Stomach (tissue), 8 donors: ENCODE measurements at regions not wholly inside any gene's neighbourhood (a gene's known extent, or its start where the extent isn't known, plus 50 kb on each side); places are given as distances from the start of the nearest gene placed in this dataset.

ENCODE experiments used
- DNase-seq, 2 donors: peaks; one replicate each; pipeline versions ENCODE4 v3.0.0 to v3.0.0-alpha.2; 2013 to 2019
- H3K27ac ChIP-seq, 5 donors: fragments of 200-600 bp in 4 of 5; sonication (generic) in 4 of 5; one replicate each; pipeline ENCODE4 v1.5.1; 2013 to 2019; ENCODE audit warnings: mild to moderate bottlenecking in 1 of 5, moderate library complexity in 1 of 5
- H3K27me3 ChIP-seq, 3 donors: fragments of 200-600 bp; sonication (generic); one replicate each; pipeline ENCODE4 v1.5.1; 2017 to 2019; ENCODE audit warnings: mixed run types in 1 of 3
- H3K36me3 ChIP-seq, 4 donors: fragments of 200-600 bp; sonication (generic); 1 replicate in 3 of 4; 2 replicates in 1 of 4; pipeline ENCODE4 v1.5.1; 2016 to 2019
- H3K4me1 ChIP-seq, 4 donors: fragments of 200-600 bp; sonication (generic); one replicate each; pipeline ENCODE4 v1.5.1; 2016 to 2019
- H3K4me3 ChIP-seq, 4 donors: fragments of 200-600 bp; sonication (generic) in 3 of 4; one replicate each; pipeline ENCODE4 v1.5.1; 2016 to 2019; ENCODE audit warnings: mild to moderate bottlenecking in 1 of 4
- H3K9me3 ChIP-seq, 4 donors: fragments of 200-600 bp; sonication (generic); one replicate each; pipeline ENCODE4 v1.5.1; 2016 to 2019
- CTCF ChIP-seq, 7 experiments: fragments of 450-650 bp in 4 of 7; fragments of 200-600 bp in 3 of 7; sonication (generic) in 3 of 7; IDR thresholded peaks; one replicate each; pipeline ENCODE4 v1.5.1; 2016 to 2019; ENCODE audit warnings: antibody characterized with exemption in 7 of 7, control low read depth in 2 of 7, mild to moderate bottlenecking in 1 of 7
- EP300 ChIP-seq: sonication (generic); formaldehyde crosslinking; IDR thresholded peaks from one replicate; pipeline ENCODE4 v1.6.1; 2017; ENCODE audit warnings: antibody characterized with exemption
- POLR2A ChIP-seq, 4 donors: fragments of 450-650 bp; IDR thresholded peaks; one replicate each; pipeline ENCODE4 v1.6.1; 2016; ENCODE audit warnings: antibody characterized with exemption in 4 of 4, control low read depth in 2 of 4, mild to moderate bottlenecking in 1 of 4, moderate library complexity in 1 of 4
- POLR2AphosphoS5 ChIP-seq, 3 donors: sonication (generic); formaldehyde crosslinking; IDR thresholded peaks; one replicate each; pipeline ENCODE4 v1.6.1; 2016; ENCODE audit warnings: antibody characterized with exemption in 3 of 3
- WGBS, 5 donors: extraction: QIAGEN DNeasy Blood & Tissue Kit in 3 of 5; methylation state at CpG; one replicate each; pipeline versions ENCODE4 v1.1.5 to v1.1.7; 2013 to 2018; 5-methylcytosine and 5-hydroxymethylcytosine counted together
- intact Hi-C: fragments of 100-400 bp; cut with DNase I; formaldehyde crosslinking; loops from one replicate; pipeline ENCODE4 v1.15.1; 2023; ENCODE audit warnings: low total_unique reads
- donor health status: healthy with polysubstance abuse.
- donor health status: Bipolar disorder and iron deficiency.
- donor health status: healthy.

DNA sequence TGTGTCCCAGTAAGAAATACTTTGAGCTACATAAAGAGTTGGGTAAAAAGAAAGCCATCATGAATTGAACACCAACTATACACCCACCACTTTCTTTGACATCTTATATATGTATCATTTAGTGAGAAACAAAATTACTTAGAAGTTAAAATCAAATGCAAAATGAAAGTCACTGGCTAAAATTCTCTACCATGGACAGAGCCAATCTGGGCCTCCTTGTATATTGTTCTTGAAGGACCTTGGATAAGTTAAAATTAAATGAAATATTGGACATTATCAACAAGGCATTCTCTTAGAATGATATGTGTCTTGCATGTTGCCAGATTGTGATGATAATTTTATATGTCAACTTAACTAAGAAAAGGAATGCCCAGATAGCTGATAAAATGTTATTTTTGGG, 64.2 kb upstream of the CHL1 start:
- H3K27ac ChIP-seq = no peak overlapping the region
- no peak for TF ChIP-seq POLR2AphosphoS5 (IDR thresholded peaks at IDR 0.05)
- TF ChIP-seq EP300 = no peak
- no peaks in the 10 kb centered on the region for H3K36me3 ChIP-seq
- H3K4me3 ChIP-seq = no peak overlapping the region
- no peaks in the 10 kb centered on the region for H3K4me1 ChIP-seq
- no peak for DNase-seq
- H3K27me3 ChIP-seq = no peaks in the 10 kb centered on the region
- peaks cover 0 to 3% (median 0%) of the 10 kb centered on the region in 4 donors for H3K9me3 ChIP-seq
- intact Hi-C loops = no loop called here

- intact Hi-C loops = no loop called here
- 39 to 57% (median 55%) methylated on average over 2 of the region's 2 CpGs for WGBS, 5 donors
- no peak overlapping the region for H3K27ac ChIP-seq
- no peak overlapping the region for H3K4me3 ChIP-seq
- DNase-seq = no peak
- H3K4me1 ChIP-seq = no peaks in the 10 kb centered on the region
- no peaks in the 10 kb centered on the region for H3K27me3 ChIP-seq
- TF ChIP-seq EP300 (no peak), POLR2A (IDR thresholded peaks at IDR 0.05) (no peak), POLR2AphosphoS5 (IDR thresholded peaks at IDR 0.05) (no peak), CTCF (IDR thresholded peaks at IDR 0.05) (no peak)
- H3K36me3 ChIP-seq = no peaks in the 10 kb centered on the region
- H3K9me3 ChIP-seq = peaks cover 0 to 3% (median 0%) of the 10 kb centered on the region in 4 donors
Measured at GRCh38 chr3:132904-133303, 63.7 kb upstream of the CHL1 start.

- 68 to 73% (median 72%) methylated on average over 5 of the region's 5 CpGs for WGBS, 5 donors
- H3K27ac ChIP-seq = no peak overlapping the region
- no peaks in the 10 kb centered on the region for H3K9me3 ChIP-seq
- no peaks in the 10 kb centered on the region for H3K27me3 ChIP-seq
- H3K4me1 ChIP-seq = peaks cover 0 to 3% (median 0%) of the 10 kb centered on the region in 4 donors
- intact Hi-C loops = no loop called here
- no peak for DNase-seq
- TF ChIP-seq POLR2A (IDR thresholded peaks at IDR 0.05) = no peak
- TF ChIP-seq POLR2AphosphoS5 (IDR thresholded peaks at IDR 0.05) = no peak
- no peak for TF ChIP-seq EP300
- TF ChIP-seq CTCF (IDR thresholded peaks at IDR 0.05) = no peak
- no peaks in the 10 kb centered on the region for H3K36me3 ChIP-seq
- H3K4me3 ChIP-seq = no peak overlapping the region
Measured at GRCh38 chr3:140748-141330, 55.7 kb upstream of the CHL1 start.
